ENCODE measurements at regions not wholly inside any gene's neighbourhood (a gene's known extent, or its start where the extent isn't known, plus 50 kb on each side); places are given as distances from the start of the nearest gene placed in this dataset.

GRCh38 chr2:209344349-209344748 is 79.5 kb upstream of the MAP2 start:
- TF ChIP-seq CTCF (conservative IDR thresholded peaks at IDR 0.05; ENCODE audit: low read depth, low read length) (no peak), EZH2 (IDR thresholded peaks at IDR 0.05; ENCODE audit: low read length, unreplicated experiment) (no peak), EZH2phosphoT487 (IDR thresholded peaks at IDR 0.05; ENCODE audit: borderline replicate concordance, low read length) (no peak)

Measured in PC-3 (cell line).